ENCODE measurements at regions not wholly inside any gene's neighbourhood (a gene's known extent, or its start where the extent isn't known, plus 50 kb on each side); places are given as distances from the start of the nearest gene placed in this dataset.

DNA sequence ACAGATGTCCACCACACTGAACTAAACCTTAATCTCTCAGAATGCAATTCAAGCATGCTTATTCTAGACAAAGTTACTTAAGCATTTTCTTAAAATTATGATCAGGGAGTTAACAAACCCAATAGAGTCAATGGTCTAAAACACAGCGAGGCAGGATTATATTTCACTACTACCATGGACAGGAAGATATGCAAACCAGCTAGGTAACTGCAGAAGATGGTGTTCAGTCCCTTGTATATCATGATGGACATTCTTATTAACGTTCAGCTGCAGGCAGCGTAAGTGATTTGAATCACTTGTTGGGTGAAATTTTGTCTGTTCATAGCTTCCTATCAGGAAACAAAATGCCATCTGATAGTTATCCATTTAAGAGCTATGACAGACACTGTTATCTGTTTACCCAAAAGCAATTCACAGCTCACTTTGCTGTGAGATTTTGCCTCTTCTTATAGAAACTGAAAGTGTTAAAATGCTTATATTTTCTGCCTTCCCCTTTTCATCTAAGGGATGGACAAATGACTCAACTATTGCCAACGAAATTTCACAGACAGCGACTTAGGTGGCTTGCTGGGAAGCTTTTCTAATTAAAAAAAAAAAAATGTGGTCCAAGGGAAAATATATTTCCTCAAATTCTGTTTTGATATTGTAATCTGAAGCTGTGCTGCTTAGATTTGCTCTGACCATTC lies 591.9 kb downstream of the DACH1 start:
- Histone ChIP-seq H3K27ac (ENCODE audit: low read length) (no peak overlapping the region), H3K4me2 (ENCODE audit: insufficient read depth, low read length) (no peak overlapping the region), H3K36me3 (ENCODE audit: insufficient read depth, low read length) (no peaks in the 10 kb centered on the region), H2AFZ (ENCODE audit: low read depth, low read length) (no peak overlapping the region), H3K4me3 (ENCODE audit: low read depth in 1 of 2, low read length in 2 of 2) (no peak overlapping the region), H3K4me1 (ENCODE audit: insufficient read depth, low read length) (no peaks in the 10 kb centered on the region), H3K9me3 (ENCODE audit: insufficient read depth, low read length, severe bottlenecking) (no peaks in the 10 kb centered on the region), H4K20me1 (ENCODE audit: insufficient read depth, low read length) (no peaks in the 10 kb centered on the region), H3K9ac (ENCODE audit: low read depth, low read length) (no peak overlapping the region), H3K27me3 (ENCODE audit: insufficient read depth, low read length, poor library complexity) (no peaks in the 10 kb centered on the region), H3K79me2 (ENCODE audit: insufficient read depth, low read length) (no peaks in the 10 kb centered on the region)
- TF ChIP-seq CTCF (IDR thresholded peaks at IDR 0.05; ENCODE audit: borderline replicate concordance, extremely low read depth, low read length, poor library complexity, severe bottlenecking) (no peak), EZH2 (IDR thresholded peaks at IDR 0.05; ENCODE audit: borderline replicate concordance, low read depth, low read length, severe bottlenecking) (no peak)
- DNase-seq (no peak), ATAC-seq (ENCODE audit: insufficient read depth, low read depth) (no peak)

DNA sequence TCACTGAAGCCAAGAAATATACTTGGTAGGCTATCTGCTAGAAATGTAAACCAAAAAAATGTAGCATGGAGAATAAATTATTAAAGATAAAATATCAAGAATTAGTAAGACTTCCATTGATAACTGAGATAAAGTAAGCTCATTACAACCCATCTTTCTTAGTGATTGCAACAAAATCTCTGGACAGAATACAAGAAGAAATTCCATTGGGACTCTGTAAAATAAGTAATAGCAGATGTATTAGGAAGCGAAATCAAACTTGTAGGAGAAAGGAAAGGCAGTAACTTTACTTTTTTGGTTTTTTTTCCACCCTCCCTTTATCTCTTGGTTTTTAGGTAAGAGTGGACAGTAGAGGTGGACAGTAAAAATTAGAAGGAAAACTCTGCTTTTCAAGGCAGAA lies 605.7 kb downstream of the DACH1 start:
- Histone ChIP-seq H3K4me1 (ENCODE audit: insufficient read depth, low read length) (no peaks in the 10 kb centered on the region), H2AFZ (ENCODE audit: low read depth, low read length) (no peak overlapping the region), H3K4me2 (ENCODE audit: insufficient read depth, low read length) (no peak overlapping the region), H3K79me2 (ENCODE audit: insufficient read depth, low read length) (no peaks in the 10 kb centered on the region), H3K9me3 (ENCODE audit: insufficient read depth, low read length, severe bottlenecking) (no peaks in the 10 kb centered on the region), H3K9ac (ENCODE audit: low read depth, low read length) (no peak overlapping the region), H3K27ac (ENCODE audit: low read length) (no peak overlapping the region), H3K36me3 (ENCODE audit: insufficient read depth, low read length) (no peaks in the 10 kb centered on the region), H3K4me3 (ENCODE audit: low read depth in 1 of 2, low read length in 2 of 2) (no peak overlapping the region), H4K20me1 (ENCODE audit: insufficient read depth, low read length) (no peaks in the 10 kb centered on the region), H3K27me3 (ENCODE audit: insufficient read depth, low read length, poor library complexity) (no peaks in the 10 kb centered on the region)
- TF ChIP-seq CTCF (IDR thresholded peaks at IDR 0.05; ENCODE audit: borderline replicate concordance, extremely low read depth, low read length, poor library complexity, severe bottlenecking), result no peak
- TF ChIP-seq EZH2 (IDR thresholded peaks at IDR 0.05; ENCODE audit: borderline replicate concordance, low read depth, low read length, severe bottlenecking), result no peak
- DNase-seq (no peak), ATAC-seq (ENCODE audit: insufficient read depth, low read depth) (no peak)

DNA sequence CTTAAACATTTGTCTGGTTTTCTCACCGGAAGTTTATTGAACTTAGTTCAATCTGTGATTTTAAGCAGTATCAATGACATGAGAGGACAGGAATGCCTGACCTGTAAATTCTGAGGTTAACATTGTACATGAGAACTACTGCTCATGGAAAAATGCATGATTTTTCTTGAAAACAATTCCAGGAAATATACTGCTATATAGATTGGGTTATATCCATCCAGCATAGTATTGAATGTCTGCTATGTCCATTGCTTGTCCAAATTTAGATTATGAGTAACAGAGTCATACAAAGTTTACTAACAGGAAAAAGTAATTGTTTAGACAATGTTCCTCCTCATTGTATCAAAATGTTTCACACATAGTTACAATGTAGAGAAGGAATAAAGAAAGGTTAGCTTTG lies 606.8 kb downstream of the DACH1 start:
- TF ChIP-seq CTCF (IDR thresholded peaks at IDR 0.05; ENCODE audit: borderline replicate concordance, extremely low read depth, low read length, poor library complexity, severe bottlenecking), result no peak
- TF ChIP-seq EZH2 (IDR thresholded peaks at IDR 0.05; ENCODE audit: borderline replicate concordance, low read depth, low read length, severe bottlenecking), result no peak
- no peak overlapping the region for H3K27ac ChIP-seq (ENCODE audit: low read length)
- H3K36me3 ChIP-seq (ENCODE audit: insufficient read depth, low read length), result no peaks in the 10 kb centered on the region
- no peak overlapping the region for H3K9ac ChIP-seq (ENCODE audit: low read depth, low read length)
- no peak overlapping the region for H3K4me2 ChIP-seq (ENCODE audit: insufficient read depth, low read length)
- no peaks in the 10 kb centered on the region for H3K79me2 ChIP-seq (ENCODE audit: insufficient read depth, low read length)
- no peak overlapping the region for H3K4me3 ChIP-seq (ENCODE audit: low read depth in 1 of 2, low read length in 2 of 2)
- no peak for DNase-seq
- H4K20me1 ChIP-seq (ENCODE audit: insufficient read depth, low read length), result no peaks in the 10 kb centered on the region
- no peaks in the 10 kb centered on the region for H3K27me3 ChIP-seq (ENCODE audit: insufficient read depth, low read length, poor library complexity)
- no peak overlapping the region for H2AFZ ChIP-seq (ENCODE audit: low read depth, low read length)
- ATAC-seq (ENCODE audit: insufficient read depth, low read depth), result no peak
- H3K9me3 ChIP-seq (ENCODE audit: insufficient read depth, low read length, severe bottlenecking), result no peaks in the 10 kb centered on the region
- no peaks in the 10 kb centered on the region for H3K4me1 ChIP-seq (ENCODE audit: insufficient read depth, low read length)

All from DND-41 (cell line).